ENCODE measurements at regions not wholly inside any gene's neighbourhood (a gene's known extent, or its start where the extent isn't known, plus 50 kb on each side); places are given as distances from the start of the nearest gene placed in this dataset.
"Not testable (repeated sequence)": the region's sequence is repeated elsewhere in the genome, so short reads cannot be mapped to it uniquely, and the experiment has no call there.

DNA sequence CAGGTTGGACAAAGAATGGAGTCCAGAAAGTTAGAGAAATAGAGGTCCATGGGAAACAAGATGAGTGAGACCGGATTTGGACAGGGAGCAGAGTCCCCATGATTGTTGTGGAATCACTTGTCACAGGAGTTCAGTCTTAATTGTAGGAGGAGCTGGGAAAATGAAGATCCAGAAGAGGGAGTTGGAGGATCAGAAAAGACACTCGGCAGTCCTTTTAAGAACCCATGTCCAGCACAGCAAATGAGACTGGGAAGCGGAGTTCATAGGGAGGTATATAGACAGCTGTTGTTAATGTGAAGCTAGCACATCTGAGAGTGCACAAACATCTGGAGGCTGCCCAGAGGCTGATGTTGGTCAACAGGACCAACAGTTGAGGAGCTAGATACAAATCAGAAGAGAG lies 111.4 kb upstream of the RXFP1 start:
- DNase-seq, result peak; percentile 34

DNA sequence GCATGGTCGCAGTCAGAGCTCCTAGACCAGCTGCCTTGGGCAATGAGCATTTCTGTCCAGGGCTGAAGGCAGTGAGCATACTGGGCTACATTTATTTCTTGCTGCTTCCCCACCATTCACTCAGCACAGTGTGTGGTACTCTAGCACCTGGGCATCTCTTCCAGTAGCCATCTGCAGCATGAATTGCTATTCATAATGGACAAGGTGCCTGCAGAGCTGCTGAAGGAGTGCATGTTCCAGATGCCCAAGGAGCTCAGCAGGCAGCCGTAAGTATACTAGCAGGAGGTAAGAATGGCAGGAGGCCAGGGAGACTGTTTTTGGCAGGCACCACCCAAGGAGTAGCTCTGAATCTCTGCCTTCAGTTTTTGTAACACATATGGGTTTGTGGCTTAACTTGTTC lies 110.4 kb upstream of the RXFP1 start:
- DNase-seq, result peak; percentile 60

DNA sequence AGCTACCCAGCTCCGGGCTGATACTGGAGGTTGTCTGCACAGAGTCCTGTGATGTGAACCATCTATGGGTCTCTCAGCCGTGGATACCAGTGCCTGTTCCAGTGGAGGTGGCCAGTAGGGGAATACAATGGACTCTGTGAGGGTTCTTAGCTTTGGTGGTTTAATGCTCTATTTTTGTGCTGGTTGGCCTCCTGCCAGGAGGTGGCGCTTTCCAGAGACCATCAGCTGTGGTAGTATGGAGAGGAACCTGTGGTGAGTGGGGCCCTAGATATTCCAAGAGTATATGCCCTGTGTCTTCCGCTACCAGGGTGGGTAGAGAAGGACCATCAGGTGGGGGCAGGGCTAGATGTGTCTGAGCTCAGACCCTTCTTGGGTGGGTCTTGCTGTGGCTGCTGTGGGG lies 103.0 kb upstream of the RXFP1 start:
- DNase-seq, result not testable (repeated sequence)

DNA sequence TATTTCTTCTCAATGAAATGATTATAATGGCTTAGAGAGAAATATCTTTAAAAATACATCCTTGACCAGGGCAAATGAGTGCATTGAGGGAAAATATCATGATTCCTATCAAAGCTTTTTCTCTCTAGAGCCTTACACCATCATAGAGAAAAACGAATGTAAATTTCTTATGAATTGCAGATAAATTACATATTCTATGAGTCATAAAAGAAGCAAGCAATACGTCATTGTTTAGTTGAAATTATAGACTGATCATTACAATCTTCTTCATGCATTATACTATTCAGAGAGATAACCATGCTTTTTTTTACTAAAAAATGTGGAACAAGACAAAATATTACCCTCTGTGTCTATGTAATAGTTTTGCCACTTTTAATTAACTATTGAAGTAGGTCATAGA lies 100.9 kb upstream of the RXFP1 start:
- no peak for DNase-seq

DNA sequence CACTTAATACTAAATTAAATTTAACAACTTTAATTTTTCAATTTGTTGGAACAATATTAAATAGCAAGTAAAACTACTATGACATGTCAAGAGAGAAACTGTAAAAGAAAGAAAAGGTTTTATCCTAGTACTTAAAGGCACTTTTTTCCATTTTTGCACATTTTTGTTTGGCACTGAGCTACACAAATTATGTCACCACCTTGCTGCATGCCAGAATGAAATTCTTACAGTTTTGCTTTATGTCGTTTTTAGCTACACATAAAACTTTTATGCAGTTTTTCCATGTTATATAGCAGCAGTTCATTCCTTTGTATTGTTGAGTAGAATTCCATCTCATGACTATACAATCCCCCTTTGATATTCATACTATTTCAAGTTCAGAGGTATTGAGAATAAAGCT lies 99.1 kb upstream of the RXFP1 start:
- no peak for DNase-seq

DNA sequence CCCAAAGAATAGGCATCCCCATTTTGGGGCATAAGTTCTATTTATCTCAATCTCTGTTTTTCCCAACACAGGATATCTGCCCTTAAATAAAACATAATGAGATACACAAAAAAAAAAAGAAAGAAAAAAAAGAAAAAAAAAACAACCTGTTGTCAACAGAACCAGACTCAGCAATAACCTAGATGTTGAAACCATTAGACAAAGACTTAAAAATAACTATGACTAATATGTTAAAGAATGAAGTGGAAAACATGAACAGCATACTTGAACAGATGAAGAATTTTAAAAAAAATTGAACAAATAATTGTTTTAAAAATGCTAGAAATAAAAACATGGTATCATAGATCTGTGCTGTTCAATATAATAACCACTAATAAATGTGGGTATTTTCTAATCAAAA lies 93.4 kb upstream of the RXFP1 start:
- no peak for DNase-seq

DNA sequence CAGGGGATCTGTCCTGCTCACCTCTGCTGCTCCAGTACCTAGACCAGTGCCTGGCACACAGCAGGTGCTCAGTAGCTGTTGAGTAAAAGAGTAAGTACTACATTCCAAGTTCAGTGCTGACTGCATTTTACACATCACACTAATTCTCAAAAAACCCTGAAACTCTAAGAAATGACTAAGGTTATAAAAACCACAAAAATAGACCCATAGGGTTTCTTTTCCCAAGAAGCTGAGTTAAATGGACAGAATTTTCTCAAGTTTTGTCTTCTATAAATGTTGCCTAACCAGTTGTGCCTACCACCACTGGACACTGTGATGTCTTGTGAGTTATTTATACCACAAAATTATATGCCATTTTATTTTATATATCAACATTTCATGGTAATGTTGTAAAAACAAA lies 78.9 kb upstream of the RXFP1 start:
- no peak for DNase-seq

DNA sequence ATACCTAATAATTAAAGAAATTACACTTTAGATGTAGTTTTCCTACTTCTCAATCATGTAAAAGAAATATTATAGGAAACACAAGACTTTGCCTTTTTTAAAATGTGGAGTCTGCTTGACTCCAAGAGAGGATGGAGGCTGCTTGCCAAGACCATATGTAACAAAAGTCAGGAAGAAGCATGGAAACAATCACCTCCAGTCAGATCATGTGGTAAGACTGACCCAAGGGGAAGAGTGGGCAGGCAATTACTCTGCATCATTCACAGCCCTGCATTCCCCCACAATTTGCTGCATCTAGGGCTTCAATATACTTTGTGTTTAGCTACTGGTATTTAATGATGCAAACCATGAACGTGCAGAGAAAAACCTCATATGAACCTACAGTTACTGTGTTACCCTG lies 78.0 kb upstream of the RXFP1 start:
- DNase-seq, result no peak

DNA sequence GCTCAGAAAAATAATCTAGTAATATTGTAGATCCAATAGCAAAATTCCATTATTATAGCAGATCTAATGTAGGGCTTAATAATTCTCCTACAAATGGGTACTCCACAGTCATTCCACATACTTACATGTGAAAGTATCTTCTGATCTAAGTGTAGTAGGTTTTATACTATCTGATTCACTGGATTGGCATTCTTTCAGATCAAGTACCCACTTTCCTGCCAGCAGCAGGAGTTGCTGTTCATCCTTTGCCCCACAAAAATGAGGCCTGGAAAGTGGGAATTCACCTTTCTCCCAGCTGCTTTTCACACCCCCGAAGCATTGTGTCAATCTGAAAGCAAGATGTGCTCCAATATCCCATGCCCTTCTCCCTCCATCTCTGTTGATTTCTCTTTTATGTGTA lies 77.1 kb upstream of the RXFP1 start:
- DNase-seq, result no peak

DNA sequence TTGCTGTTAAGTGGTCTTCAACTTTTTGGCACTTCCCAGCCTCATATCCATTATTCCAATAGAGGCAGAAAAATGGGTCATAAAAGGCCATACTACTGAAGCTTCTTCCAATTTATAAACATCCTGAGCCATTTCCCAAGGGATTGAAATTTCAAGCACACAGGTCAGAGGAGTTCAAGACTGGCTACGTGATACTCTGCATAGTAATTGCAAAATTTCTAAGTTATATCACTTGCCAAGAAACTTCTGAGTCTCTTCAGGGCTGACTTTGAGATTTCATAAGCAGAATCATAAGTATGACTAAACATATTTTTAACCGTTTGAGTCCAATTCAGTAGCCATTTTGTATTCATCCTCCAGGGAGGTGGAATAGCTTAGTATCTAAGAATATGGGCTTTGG lies 75.6 kb upstream of the RXFP1 start:
- DNase-seq, result no peak

DNA sequence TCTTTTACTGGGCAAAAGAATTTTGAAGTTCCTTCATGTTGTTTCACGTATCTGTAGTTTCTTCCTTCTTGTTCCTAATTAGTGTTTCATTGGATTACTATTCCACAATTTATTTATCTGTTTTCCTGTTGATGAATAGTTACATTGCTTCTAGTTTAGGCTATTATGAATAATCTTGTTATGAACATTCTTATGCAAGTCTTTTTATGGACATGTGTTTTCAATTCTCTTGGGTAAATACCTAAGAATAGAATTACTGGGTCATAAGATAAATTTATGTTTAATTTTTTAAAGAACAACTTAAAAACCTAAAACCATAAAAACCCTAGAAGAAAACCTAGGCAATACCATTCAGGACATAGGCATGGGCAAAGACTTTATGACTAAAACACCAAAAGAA lies 70.9 kb upstream of the RXFP1 start:
- DNase-seq, result no peak

DNA sequence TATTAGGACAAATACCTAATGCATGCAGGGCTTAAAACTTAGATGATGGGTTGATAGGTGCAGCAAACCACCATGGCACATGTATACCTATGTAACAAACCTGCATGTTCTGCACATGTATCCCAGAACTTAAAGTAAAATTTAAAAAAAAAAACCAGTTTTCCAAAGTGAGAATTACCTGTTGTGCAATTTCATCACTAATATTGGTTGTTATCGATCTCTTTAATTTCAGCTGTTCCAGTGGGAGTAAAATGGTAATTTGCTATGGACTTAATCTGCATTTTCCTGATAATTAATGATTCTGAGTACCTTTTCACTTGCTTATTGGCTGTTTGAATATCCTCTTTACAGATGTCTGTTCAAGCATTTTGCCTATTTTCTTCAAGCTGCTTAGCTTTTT lies 69.6 kb upstream of the RXFP1 start:
- DNase-seq, result not testable (repeated sequence)

DNA sequence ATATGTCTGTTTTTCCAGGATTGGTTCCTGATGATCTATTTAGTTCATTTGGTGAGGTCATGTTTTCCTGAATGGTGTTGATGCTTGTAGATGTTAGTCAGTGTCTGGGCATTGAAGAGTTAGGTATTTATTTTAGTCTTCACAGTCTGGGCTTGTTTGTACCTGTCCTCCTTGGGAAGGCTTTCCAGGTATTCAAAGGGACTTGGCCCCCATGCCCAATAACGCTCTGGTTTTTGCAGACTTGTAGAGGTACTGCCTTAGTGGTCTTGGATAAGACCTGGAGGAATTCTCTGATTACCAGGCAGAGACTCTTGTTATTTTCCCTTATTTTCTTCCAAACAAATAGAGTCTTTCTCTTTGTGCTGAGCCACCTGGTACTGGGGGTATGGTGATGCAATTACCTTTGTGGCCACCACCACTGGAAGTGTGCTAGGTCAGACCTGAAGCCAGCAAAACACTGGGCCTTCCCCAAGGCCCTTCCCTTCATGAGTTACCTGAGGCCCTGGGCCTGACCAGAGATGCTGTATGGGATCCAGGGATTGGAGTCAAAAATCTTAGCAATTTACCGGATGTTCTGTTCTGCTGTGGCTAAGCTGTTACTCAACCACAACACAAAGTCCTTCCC lies 63.3 kb upstream of the RXFP1 start:
- DNase-seq, result no peak

DNA sequence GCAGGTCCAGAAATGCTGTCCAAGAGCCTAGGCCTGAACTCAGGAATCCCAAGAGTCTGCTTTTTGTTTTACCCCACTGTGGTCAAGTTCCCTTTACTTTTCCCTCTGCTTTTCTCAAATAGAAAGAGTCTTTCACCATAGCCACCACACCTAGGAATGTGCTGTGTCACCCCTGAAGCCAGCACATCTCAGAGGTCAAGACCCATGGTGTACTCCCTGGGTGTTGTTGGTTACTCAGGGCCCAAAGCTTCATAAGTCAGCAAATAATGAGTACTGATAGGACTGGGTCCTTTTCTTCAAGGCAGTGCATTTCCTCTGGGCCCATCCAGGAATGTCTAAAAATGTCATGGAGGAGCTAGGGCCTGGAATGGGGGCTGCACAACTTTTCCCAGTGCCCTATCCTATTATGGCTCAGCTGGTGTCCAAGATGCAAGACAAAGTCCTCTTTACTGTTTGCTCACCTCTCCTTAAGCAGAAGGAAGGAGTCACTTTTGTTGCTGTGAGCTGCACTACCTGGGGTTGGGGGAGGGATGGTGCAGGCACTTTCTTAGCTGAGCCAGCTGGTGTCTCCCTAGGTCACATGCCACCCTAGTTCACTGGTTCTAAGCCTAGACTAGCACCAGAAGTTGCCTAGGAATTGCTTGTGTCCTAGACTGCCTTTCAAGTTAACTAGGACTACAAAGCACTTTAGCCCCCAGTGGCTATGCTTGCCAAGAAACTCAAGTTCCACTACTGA lies 62.4 kb upstream of the RXFP1 start:
- DNase-seq, result no peak

DNA sequence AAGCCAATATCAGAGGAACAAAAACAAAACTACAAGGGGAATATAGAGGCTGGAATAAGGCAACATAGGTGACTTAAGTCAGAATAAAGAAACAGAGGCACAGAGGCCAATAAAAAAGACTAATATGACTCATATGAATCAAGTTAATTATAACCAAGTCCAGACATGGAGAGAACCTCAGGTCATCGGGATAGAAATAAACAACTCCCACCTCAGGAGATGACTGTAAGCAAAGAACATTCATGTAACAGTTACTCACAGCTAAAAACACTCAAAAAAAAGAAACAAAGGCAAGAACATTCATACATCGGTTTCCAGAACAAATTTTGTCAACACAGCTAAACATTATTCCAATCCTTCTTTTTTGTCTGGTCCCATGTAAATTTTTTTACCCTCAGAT lies 60.3 kb upstream of the RXFP1 start:
- DNase-seq, result no peak

DNA sequence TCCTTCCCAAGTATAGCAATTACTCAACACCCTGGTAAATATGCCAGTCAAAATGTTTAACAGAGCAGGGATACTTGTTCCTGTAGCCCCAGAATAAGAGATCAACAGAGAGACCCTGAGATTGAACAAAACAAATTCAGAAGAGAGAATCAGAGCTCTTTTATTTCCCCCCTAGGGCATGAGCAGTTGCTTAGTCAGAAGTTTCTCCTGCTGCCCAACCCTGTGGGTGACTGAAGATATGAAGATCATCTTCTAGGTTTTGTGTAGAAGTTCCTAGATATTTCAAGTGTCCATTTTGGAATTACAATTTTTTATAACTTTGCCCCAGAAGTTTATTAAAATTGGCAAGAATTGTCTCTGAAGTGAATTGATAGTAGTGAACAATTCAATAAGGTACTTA lies 59.1 kb upstream of the RXFP1 start:
- no peak for DNase-seq
